ENCODE measurements at regions not wholly inside any gene's neighbourhood (a gene's known extent, or its start where the extent isn't known, plus 50 kb on each side); places are given as distances from the start of the nearest gene placed in this dataset.

- Histone ChIP-seq H3K4me3 (replicated peaks in 1 of 3; ENCODE audit: low read depth in 2 of 3, low read length in 3 of 3) (peak overlapping the region; percentile 79 to 96 (median 79)), H3K9ac (ENCODE audit: insufficient read depth, low read length, poor library complexity, severe bottlenecking) (peak overlapping the region; percentile 92), H3K79me2 (ENCODE audit: insufficient read depth, low read length) (peaks cover 8% of the 10 kb centered on the region), H3K36me3 (replicated peaks in 1 of 2; ENCODE audit: control insufficient read depth in 1 of 2, insufficient read depth in 2 of 2, low read length in 2 of 2) (no peaks in the 10 kb centered on the region), H3K4me1 (ENCODE audit: control insufficient read depth in 1 of 2, insufficient read depth in 2 of 2, low read length in 2 of 2) (peaks cover 30 to 36% of the 10 kb centered on the region in 2 donors), H3K27me3 (ENCODE audit: control insufficient read depth in 2 of 2, insufficient read depth in 2 of 2, low read length in 2 of 2) (no peaks in the 10 kb centered on the region), H4K20me1 (ENCODE audit: insufficient read depth, low read length) (no peaks in the 10 kb centered on the region), H3K27ac (ENCODE audit: low read depth in 1 of 2, low read length in 2 of 2) (peak overlapping the region; percentile 96 to 99), H3K4me2 (replicated peaks; ENCODE audit: extremely low read depth, low read length, poor library complexity, severe bottlenecking) (peak overlapping the region; percentile 71), H3K9me3 (replicated peaks in 1 of 2; ENCODE audit: control insufficient read depth in 1 of 2, insufficient read depth in 1 of 2, low read length in 2 of 2) (no peaks in the 10 kb centered on the region), H2AFZ (ENCODE audit: insufficient read depth, low read depth, low read length, poor library complexity, severe bottlenecking) (peak overlapping the region; percentile 71)
- DNase-seq, result peak; percentile 89 to 95 (median 93)
- peak overlapping the region; percentile 99 to 100 (median 100) for H3K27ac Mint-ChIP-seq
- intact Hi-C loops (cut with micrococcal nuclease), result loop anchor here (1.0 to 10.0 kb wide), 5 partner anchors 63 to 275 kb away; partner anchors contain the start of gene IRF2 (in 1 of the 2)
- H3K4me1 Mint-ChIP-seq, result peaks cover 46% of the 10 kb centered on the region
- WGBS (ENCODE audit: insufficient coverage), result under 1% methylated on average over 18 of the region's 29 CpGs
- no peak for TF ChIP-seq CTCF (IDR thresholded peaks at IDR 0.05)
- peaks cover 0 to 5% (median 3%) of the 10 kb centered on the region in 3 donors for H3K27me3 Mint-ChIP-seq (ENCODE audit: low read depth in 3 of 3)
- H3K9me3 Mint-ChIP-seq, result no peaks in the 10 kb centered on the region
- H3K36me3 Mint-ChIP-seq, result peaks cover 0 to 4% of the 10 kb centered on the region in 2 donors
- H3K4me3 Mint-ChIP-seq, result peak overlapping the region; percentile 89 to 93
Observed at GRCh38 chr4:184537269-184538022, 63.1 kb upstream of the IRF2 start.

GRCh38 chr4:184536881-184537248, 62.5 kb upstream of the IRF2 start:
- no peaks in the 10 kb centered on the region for H3K9me3 Mint-ChIP-seq
- Histone ChIP-seq H2AFZ (ENCODE audit: insufficient read depth, low read depth, low read length, poor library complexity, severe bottlenecking) (peak overlapping the region; percentile 71), H3K4me1 (ENCODE audit: control insufficient read depth in 1 of 2, insufficient read depth in 2 of 2, low read length in 2 of 2) (peaks cover 30 to 36% of the 10 kb centered on the region in 2 donors), H4K20me1 (ENCODE audit: insufficient read depth, low read length) (no peaks in the 10 kb centered on the region), H3K9me3 (replicated peaks in 1 of 2; ENCODE audit: control insufficient read depth in 1 of 2, insufficient read depth in 1 of 2, low read length in 2 of 2) (no peaks in the 10 kb centered on the region), H3K36me3 (replicated peaks in 1 of 2; ENCODE audit: control insufficient read depth in 1 of 2, insufficient read depth in 2 of 2, low read length in 2 of 2) (no peaks in the 10 kb centered on the region), H3K4me3 (replicated peaks in 1 of 3; ENCODE audit: low read depth in 2 of 3, low read length in 3 of 3) (peak overlapping the region; percentile 79 to 96 (median 79)), H3K27ac (ENCODE audit: low read depth in 1 of 2, low read length in 2 of 2) (peak overlapping the region; percentile 96 to 99), H3K9ac (ENCODE audit: insufficient read depth, low read length, poor library complexity, severe bottlenecking) (peak overlapping the region; percentile 92), H3K4me2 (replicated peaks; ENCODE audit: extremely low read depth, low read length, poor library complexity, severe bottlenecking) (peak overlapping the region; percentile 71), H3K27me3 (ENCODE audit: control insufficient read depth in 2 of 2, insufficient read depth in 2 of 2, low read length in 2 of 2) (no peaks in the 10 kb centered on the region), H3K79me2 (ENCODE audit: insufficient read depth, low read length) (peaks cover 8% of the 10 kb centered on the region)
- H3K4me3 Mint-ChIP-seq, result peak overlapping the region; percentile 89 to 93
- H3K27me3 Mint-ChIP-seq (ENCODE audit: low read depth in 3 of 3), result peaks cover 0 to 5% (median 3%) of the 10 kb centered on the region in 3 donors
- TF ChIP-seq CTCF (IDR thresholded peaks at IDR 0.05), result no peak
- peaks cover 46% of the 10 kb centered on the region for H3K4me1 Mint-ChIP-seq
- peak overlapping the region; percentile 99 to 100 (median 100) for H3K27ac Mint-ChIP-seq
- DNase-seq, result peak in 1 of 3 donors; percentile 4
- intact Hi-C loops (cut with micrococcal nuclease), result loop anchor here (2.0 to 10.0 kb wide), 3 partner anchors 62 to 122 kb away; partner anchors contain the start of gene IRF2 (in 1 of the 2)
- H3K36me3 Mint-ChIP-seq, result peaks cover 0 to 4% of the 10 kb centered on the region in 2 donors
- WGBS (ENCODE audit: insufficient coverage), result 0% methylated on average over 3 of the region's 5 CpGs
